ENCODE measurements at regions not wholly inside any gene's neighbourhood (a gene's known extent, or its start where the extent isn't known, plus 50 kb on each side); places are given as distances from the start of the nearest gene placed in this dataset.

DNA sequence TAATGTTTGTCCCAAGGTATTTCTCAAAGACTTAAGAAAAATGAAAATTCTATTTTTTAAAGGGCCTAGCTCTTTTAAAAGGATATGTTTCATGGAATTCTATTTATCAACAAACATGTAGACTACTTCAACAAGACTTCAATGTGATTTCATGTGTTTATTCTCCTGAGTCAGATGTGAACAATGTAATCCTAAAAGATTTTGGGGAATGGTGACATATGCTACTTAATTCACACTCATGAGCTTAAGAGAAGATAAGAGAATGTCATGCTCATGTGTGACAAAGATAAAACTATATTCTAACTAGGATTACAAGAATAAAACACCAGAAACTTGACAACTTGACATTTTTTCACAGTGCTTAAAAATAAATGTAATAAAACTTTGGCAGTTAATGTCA, 127.5 kb downstream of the TES start:
- Histone ChIP-seq H2AFZ (ENCODE audit: low read length) (no peak overlapping the region), H3K4me2 (ENCODE audit: low read length) (no peak overlapping the region), H3K4me3 (ENCODE audit: low read depth, low read length, poor library complexity, severe bottlenecking) (no peak overlapping the region), H3K79me2 (ENCODE audit: insufficient read depth, low read depth, low read length) (no peaks in the 10 kb centered on the region), H3K9me2 (ENCODE audit: insufficient read depth, low read length) (no peaks in the 10 kb centered on the region), H3K27ac (ENCODE audit: low read depth, low read length, poor library complexity, severe bottlenecking) (no peak overlapping the region), H3K4me1 (ENCODE audit: insufficient read depth, low read length, poor library complexity, severe bottlenecking) (no peaks in the 10 kb centered on the region), H3K9me3 (ENCODE audit: low read length) (no peaks in the 10 kb centered on the region), H4K20me1 (ENCODE audit: insufficient read depth, low read length) (no peaks in the 10 kb centered on the region), H3K36me3 (ENCODE audit: insufficient read depth, low read length) (no peaks in the 10 kb centered on the region)
- ChIA-PET POLR2A (interaction anchor here (1.0 to 1.1 kb wide), 2 partner anchors 9 to 23 kb away, joined by 3 to 4 read pairs; no protein-coding TSS in a partner anchor), CTCF (ENCODE audit: unreplicated experiment) (no interaction called here)
- no peak for DNase-seq (ENCODE audit: low spot score)
- intact Hi-C loops (cut with micrococcal nuclease; ENCODE audit: unreplicated experiment) = no loop called here
- TF ChIP-seq EZH2phosphoT487 (IDR thresholded peaks at IDR 0.05; ENCODE audit: borderline replicate concordance, low read depth, low read length) = no peak
- TF ChIP-seq, protein P1, sequence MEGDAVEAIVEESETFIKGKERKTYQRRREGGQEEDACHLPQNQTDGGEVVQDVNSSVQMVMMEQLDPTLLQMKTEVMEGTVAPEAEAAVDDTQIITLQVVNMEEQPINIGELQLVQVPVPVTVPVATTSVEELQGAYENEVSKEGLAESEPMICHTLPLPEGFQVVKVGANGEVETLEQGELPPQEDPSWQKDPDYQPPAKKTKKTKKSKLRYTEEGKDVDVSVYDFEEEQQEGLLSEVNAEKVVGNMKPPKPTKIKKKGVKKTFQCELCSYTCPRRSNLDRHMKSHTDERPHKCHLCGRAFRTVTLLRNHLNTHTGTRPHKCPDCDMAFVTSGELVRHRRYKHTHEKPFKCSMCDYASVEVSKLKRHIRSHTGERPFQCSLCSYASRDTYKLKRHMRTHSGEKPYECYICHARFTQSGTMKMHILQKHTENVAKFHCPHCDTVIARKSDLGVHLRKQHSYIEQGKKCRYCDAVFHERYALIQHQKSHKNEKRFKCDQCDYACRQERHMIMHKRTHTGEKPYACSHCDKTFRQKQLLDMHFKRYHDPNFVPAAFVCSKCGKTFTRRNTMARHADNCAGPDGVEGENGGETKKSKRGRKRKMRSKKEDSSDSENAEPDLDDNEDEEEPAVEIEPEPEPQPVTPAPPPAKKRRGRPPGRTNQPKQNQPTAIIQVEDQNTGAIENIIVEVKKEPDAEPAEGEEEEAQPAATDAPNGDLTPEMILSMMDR (conservative IDR thresholded peaks at IDR 0.05; ENCODE audit: low read length) = no peak
- BruUV-seq (replicated peaks) = no TSS peak

DNA sequence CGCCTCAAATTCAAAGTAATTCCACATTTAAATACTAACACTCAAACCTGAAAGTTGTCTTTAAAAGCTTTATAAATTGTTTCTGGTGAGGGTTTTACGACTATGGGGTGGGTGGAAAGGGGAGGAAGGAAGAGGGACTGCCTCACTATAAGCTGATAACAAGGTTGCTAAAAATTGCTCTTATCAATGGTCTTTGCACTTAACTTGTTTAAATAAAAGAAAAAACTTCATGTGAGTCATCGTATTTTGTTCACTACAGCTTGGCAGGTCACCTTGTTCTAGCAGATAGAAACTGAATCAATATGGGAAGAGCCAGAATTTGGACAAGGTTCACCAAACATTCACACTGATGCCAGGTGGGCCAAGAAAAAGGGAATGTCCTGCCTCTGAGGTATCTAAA, 129.2 kb downstream of the TES start:
- H3K4me1 ChIP-seq (ENCODE audit: insufficient read depth, low read length, poor library complexity, severe bottlenecking) = no peaks in the 10 kb centered on the region
- TF ChIP-seq, protein P1 (conservative IDR thresholded peaks at IDR 0.05; ENCODE audit: low read length) = no peak
- TF ChIP-seq EZH2phosphoT487 (IDR thresholded peaks at IDR 0.05; ENCODE audit: borderline replicate concordance, low read depth, low read length) = no peak
- no TSS peak for BruUV-seq (replicated peaks)
- no peak overlapping the region for H3K4me3 ChIP-seq (ENCODE audit: low read depth, low read length, poor library complexity, severe bottlenecking)
- H3K36me3 ChIP-seq (ENCODE audit: insufficient read depth, low read length) = no peaks in the 10 kb centered on the region
- no peak overlapping the region for H2AFZ ChIP-seq (ENCODE audit: low read length)
- no peaks in the 10 kb centered on the region for H3K79me2 ChIP-seq (ENCODE audit: insufficient read depth, low read depth, low read length)
- no peak for DNase-seq (ENCODE audit: low spot score)
- H3K27ac ChIP-seq (ENCODE audit: low read depth, low read length, poor library complexity, severe bottlenecking) = no peak overlapping the region
- no peaks in the 10 kb centered on the region for H3K9me3 ChIP-seq (ENCODE audit: low read length)
- POLR2A ChIA-PET = interaction anchor here (0.7 to 1.1 kb wide), 2 partner anchors 10 to 27 kb away, joined by 3 read pairs; no protein-coding TSS in a partner anchor
- H4K20me1 ChIP-seq (ENCODE audit: insufficient read depth, low read length) = no peaks in the 10 kb centered on the region
- H3K4me2 ChIP-seq (ENCODE audit: low read length) = no peak overlapping the region
- no peaks in the 10 kb centered on the region for H3K9me2 ChIP-seq (ENCODE audit: insufficient read depth, low read length)
- intact Hi-C loops (cut with micrococcal nuclease; ENCODE audit: unreplicated experiment) = no loop called here
- CTCF ChIA-PET (ENCODE audit: unreplicated experiment) = no interaction called here

DNA sequence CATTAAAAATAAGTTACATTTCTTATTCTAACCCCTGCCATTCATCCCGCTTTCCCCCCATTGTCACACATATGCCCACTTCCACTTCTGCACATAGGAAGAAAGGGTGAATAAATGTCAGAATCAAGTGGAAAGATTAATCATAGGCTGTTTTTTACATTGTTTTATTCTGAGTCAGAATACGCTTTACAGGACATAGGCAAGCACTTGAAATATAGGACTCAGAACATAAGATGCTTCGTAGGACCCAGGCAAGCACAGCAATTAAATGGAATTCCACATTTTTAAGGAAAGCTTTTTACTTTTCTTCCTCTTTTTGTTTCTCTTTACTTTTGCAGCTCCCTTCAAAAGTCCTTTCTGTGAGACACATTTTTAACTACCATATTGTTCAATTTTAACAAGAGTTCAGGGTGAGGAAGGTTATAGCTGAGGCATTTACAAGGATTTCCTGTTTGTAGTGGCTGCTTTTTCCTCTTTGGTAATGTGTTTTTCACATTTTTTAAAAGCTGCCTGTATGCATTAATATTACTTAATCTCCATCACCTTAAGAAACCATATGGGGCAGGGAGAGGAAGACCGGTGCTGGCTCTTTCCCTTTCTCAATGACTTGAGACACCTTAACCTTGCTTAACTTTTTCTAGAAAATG, 130.0 kb downstream of the TES start:
- no peak for TF ChIP-seq EZH2phosphoT487 (IDR thresholded peaks at IDR 0.05; ENCODE audit: borderline replicate concordance, low read depth, low read length)
- TF ChIP-seq, protein P1 (conservative IDR thresholded peaks at IDR 0.05; ENCODE audit: low read length) = no peak
- no TSS peak for BruUV-seq (replicated peaks)

More for the DNA sequence above, 130.0 kb downstream of the TES start:
- no peaks in the 10 kb centered on the region for H3K79me2 ChIP-seq (ENCODE audit: insufficient read depth, low read depth, low read length)
- intact Hi-C loops (cut with micrococcal nuclease; ENCODE audit: unreplicated experiment) = no loop called here
- no peak for DNase-seq (ENCODE audit: low spot score)
- no peak overlapping the region for H2AFZ ChIP-seq (ENCODE audit: low read length)
- H3K4me3 ChIP-seq (ENCODE audit: low read depth, low read length, poor library complexity, severe bottlenecking) = no peak overlapping the region
- ChIA-PET CTCF (ENCODE audit: unreplicated experiment) (no interaction called here), POLR2A (no interaction called here)
- H4K20me1 ChIP-seq (ENCODE audit: insufficient read depth, low read length) = no peaks in the 10 kb centered on the region
- no peak overlapping the region for H3K27ac ChIP-seq (ENCODE audit: low read depth, low read length, poor library complexity, severe bottlenecking)
- H3K9me2 ChIP-seq (ENCODE audit: insufficient read depth, low read length) = no peaks in the 10 kb centered on the region
- H3K4me2 ChIP-seq (ENCODE audit: low read length) = no peak overlapping the region
- H3K36me3 ChIP-seq (ENCODE audit: insufficient read depth, low read length) = no peaks in the 10 kb centered on the region
- no peaks in the 10 kb centered on the region for H3K9me3 ChIP-seq (ENCODE audit: low read length)
- H3K4me1 ChIP-seq (ENCODE audit: insufficient read depth, low read length, poor library complexity, severe bottlenecking) = no peaks in the 10 kb centered on the region

All from OCI-LY7 (cell line).